HG02678 (cell line): ENCODE measurements at regions not wholly inside any gene's neighbourhood (a gene's known extent, or its start where the extent isn't known, plus 50 kb on each side); places are given as distances from the start of the nearest gene placed in this dataset.

Experiments
- ATAC-seq: cut with Tn5 transposase; IDR thresholded peaks from one replicate; pipeline ENCODE4 v1.9.1; 2021; ENCODE audit warnings: mild to moderate bottlenecking, moderate library complexity; ENCODE audit not compliant: unreplicated experiment

GRCh38 chrX:20527558-20528011, 260.9 kb upstream of the RPS6KA3 start:
- ATAC-seq, result no peak

GRCh38 chrX:20527041-20527440, 260.3 kb upstream of the RPS6KA3 start:
- ATAC-seq, result no peak

GRCh38 chrX:20523626-20524312, 257.1 kb upstream of the RPS6KA3 start:
- peak; percentile 73 for ATAC-seq

GRCh38 chrX:20522420-20522819, 255.7 kb upstream of the RPS6KA3 start:
- no peak for ATAC-seq

GRCh38 chrX:20521222-20521621, 254.5 kb upstream of the RPS6KA3 start:
- no peak for ATAC-seq

GRCh38 chrX:20519826-20520225, 253.1 kb upstream of the RPS6KA3 start:
- no peak for ATAC-seq

GRCh38 chrX:20519146-20519545, 252.4 kb upstream of the RPS6KA3 start:
- ATAC-seq, result no peak

- no peak for ATAC-seq
Observed at GRCh38 chrX:20517565-20517964, 250.9 kb upstream of the RPS6KA3 start.

- peak; percentile 98 for ATAC-seq
Observed at GRCh38 chrX:20515841-20516461, 249.2 kb upstream of the RPS6KA3 start.

GRCh38 chrX:20514358-20514757, 247.6 kb upstream of the RPS6KA3 start:
- no peak for ATAC-seq

GRCh38 chrX:20513185-20513584, 246.5 kb upstream of the RPS6KA3 start:
- no peak for ATAC-seq

GRCh38 chrX:20511792-20512191, 245.1 kb upstream of the RPS6KA3 start:
- no peak for ATAC-seq

- no peak for ATAC-seq
Observed at GRCh38 chrX:20507901-20508620, 241.4 kb upstream of the RPS6KA3 start.

GRCh38 chrX:20506739-20507138, 240.0 kb upstream of the RPS6KA3 start:
- no peak for ATAC-seq

- no peak for ATAC-seq
Observed at GRCh38 chrX:20500949-20501348, 234.2 kb upstream of the RPS6KA3 start.

GRCh38 chrX:20500171-20500865, 233.6 kb upstream of the RPS6KA3 start:
- ATAC-seq, result peak; percentile 53

- ATAC-seq, result no peak
Observed at GRCh38 chrX:20499763-20500162, 233.1 kb upstream of the RPS6KA3 start.

- no peak for ATAC-seq
Observed at GRCh38 chrX:20498851-20499635, 232.3 kb upstream of the RPS6KA3 start.

- ATAC-seq, result no peak
Observed at GRCh38 chrX:20495575-20495974, 228.9 kb upstream of the RPS6KA3 start.

GRCh38 chrX:20488473-20488872, 221.8 kb upstream of the RPS6KA3 start:
- no peak for ATAC-seq

- ATAC-seq, result no peak
Observed at GRCh38 chrX:20487227-20487626, 220.5 kb upstream of the RPS6KA3 start.
